OCI-LY1 (cell line): ENCODE measurements at regions not wholly inside any gene's neighbourhood (a gene's known extent, or its start where the extent isn't known, plus 50 kb on each side); places are given as distances from the start of the nearest gene placed in this dataset.

Source experiments
- H2AFZ ChIP-seq: fragments of 200-600 bp; sonication (generic), shearing (Covaris generic); 2 replicates; pipeline ENCODE4 v1.6.0; 2014; ENCODE audit warnings: antibody characterized with exemption, mild to moderate bottlenecking, low read length
- H3F3A ChIP-seq: fragments of 200-600 bp; sonication (generic), shearing (Covaris generic); 2 replicates; pipeline ENCODE4 v1.6.0; 2014; ENCODE audit warnings: mild to moderate bottlenecking, antibody characterized with exemption, low read length, moderate library complexity; ENCODE audit not compliant: insufficient read depth
- H3K27ac ChIP-seq: fragments of 200-600 bp; sonication (generic); 2 replicates; pipeline ENCODE4 v1.5.1; 2014; ENCODE audit warnings: low read length, mixed run types, mild to moderate bottlenecking, low read depth; ENCODE audit not compliant: poor library complexity, severe bottlenecking
- H3K27me3 ChIP-seq: fragments of 200-600 bp; sonication (generic); 2 replicates; pipeline ENCODE4 v1.6.0; 2014; ENCODE audit warnings: antibody characterized with exemption, mild to moderate bottlenecking, low read length, moderate library complexity; ENCODE audit not compliant: insufficient read depth
- H3K36me3 ChIP-seq: fragments of 200-600 bp; sonication (generic); 2 replicates; pipeline ENCODE4 v1.6.1; 2014; ENCODE audit warnings: mild to moderate bottlenecking, antibody characterized with exemption, low read length, moderate library complexity, mixed read lengths; ENCODE audit not compliant: insufficient read depth
- H3K4me1 ChIP-seq: fragments of 200-600 bp; sonication (generic); 2 replicates; pipeline ENCODE4 v1.5.1; 2014; ENCODE audit warnings: mild to moderate bottlenecking, low read length, moderate library complexity; ENCODE audit not compliant: insufficient read depth, severe bottlenecking
- H3K4me2 ChIP-seq: fragments of 200-600 bp; sonication (generic), shearing (Covaris generic); 2 replicates; pipeline ENCODE4 v1.6.1; 2014; ENCODE audit warnings: low read length
- H3K4me3 ChIP-seq: fragments of 200-600 bp; sonication (generic); 2 replicates; pipeline ENCODE4 v1.5.1; 2014; ENCODE audit warnings: low read length, low read depth, mild to moderate bottlenecking, mixed read lengths; ENCODE audit not compliant: poor library complexity, severe bottlenecking
- H3K79me2 ChIP-seq: fragments of 200-600 bp; shearing (Covaris generic); 2 replicates; pipeline ENCODE4 v1.6.1; 2016; ENCODE audit warnings: mixed run types, low read length, mixed read lengths; ENCODE audit not compliant: insufficient read depth
- H3K9ac ChIP-seq: fragments of 200-600 bp; sonication (generic), shearing (Covaris generic); 2 replicates; pipeline ENCODE4 v1.6.1; 2014; ENCODE audit warnings: mild to moderate bottlenecking, low read length, mixed read lengths
- H3K9me2 ChIP-seq: fragments of 200-600 bp; sonication (generic), shearing (Covaris generic); 2 replicates; pipeline ENCODE4 v1.6.1; 2014; ENCODE audit warnings: low read depth, mild to moderate bottlenecking, low read length, mixed read lengths
- H3K9me3 ChIP-seq: fragments of 200-600 bp; shearing (Covaris generic); 2 replicates; pipeline ENCODE4 v1.6.1; 2014; ENCODE audit warnings: low read length, mixed read lengths
- H4K20me1 ChIP-seq: fragments of 200-600 bp; sonication (generic), shearing (Covaris generic); 2 replicates; pipeline ENCODE4 v1.6.0; 2016; ENCODE audit warnings: mild to moderate bottlenecking, low read length; ENCODE audit not compliant: insufficient read depth
- EZH2 ChIP-seq: fragments of 200-600 bp; sonication (generic), shearing (Covaris generic); IDR thresholded peaks from 2 replicates; pipeline ENCODE4 v1.8.0; 2017; ENCODE audit warnings: borderline replicate concordance, mixed run types, mild to moderate bottlenecking, antibody characterized with exemption, low read length, moderate library complexity, mixed read lengths
- TF ChIP-seq, protein P1 (sequence below): fragments of 200-600 bp; sonication (generic), shearing (Covaris generic); IDR thresholded peaks from 2 replicates; pipeline ENCODE4 v1.5.1; 2017; ENCODE audit warnings: mild to moderate bottlenecking, antibody characterized with exemption, low read length, moderate library complexity, mixed read lengths

DNA sequence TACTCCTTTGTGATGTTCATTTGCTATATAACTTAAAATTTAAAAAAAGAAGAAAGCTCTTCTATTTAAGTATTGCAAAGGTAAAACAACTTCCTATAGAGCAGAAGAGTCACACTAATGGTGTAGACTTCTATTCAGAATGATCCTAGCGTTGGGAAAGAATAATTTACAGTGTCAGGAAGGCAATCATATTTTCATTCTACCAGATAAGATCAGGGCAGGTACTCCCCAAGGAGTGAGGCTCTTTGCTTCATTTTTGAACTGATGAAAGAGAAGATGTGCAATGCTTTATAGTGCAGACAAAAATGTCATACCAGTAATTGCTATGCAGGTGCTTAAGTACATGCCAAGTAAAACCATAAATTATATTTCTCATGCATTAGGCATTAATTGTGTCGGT lies 1193.0 kb downstream of the PCDH9 start:
- Histone ChIP-seq H3K9me2 (no peaks in the 10 kb centered on the region), H3K4me2 (no peak overlapping the region), H3K4me3 (no peak overlapping the region), H3F3A (no peaks in the 10 kb centered on the region), H3K9ac (no peak overlapping the region), H3K27ac (no peak overlapping the region), H3K36me3 (no peaks in the 10 kb centered on the region), H3K9me3 (peaks cover 4% of the 10 kb centered on the region; the same call in 1 of the 2 replicates), H4K20me1 (no peaks in the 10 kb centered on the region), H3K4me1 (peaks cover 8% of the 10 kb centered on the region), H3K79me2 (no peaks in the 10 kb centered on the region), H2AFZ (peak overlapping the region; percentile 62; the same call in 1 of the 2 replicates), H3K27me3 (no peaks in the 10 kb centered on the region)
- TF ChIP-seq EZH2, result no peak
- TF ChIP-seq, protein P1, sequence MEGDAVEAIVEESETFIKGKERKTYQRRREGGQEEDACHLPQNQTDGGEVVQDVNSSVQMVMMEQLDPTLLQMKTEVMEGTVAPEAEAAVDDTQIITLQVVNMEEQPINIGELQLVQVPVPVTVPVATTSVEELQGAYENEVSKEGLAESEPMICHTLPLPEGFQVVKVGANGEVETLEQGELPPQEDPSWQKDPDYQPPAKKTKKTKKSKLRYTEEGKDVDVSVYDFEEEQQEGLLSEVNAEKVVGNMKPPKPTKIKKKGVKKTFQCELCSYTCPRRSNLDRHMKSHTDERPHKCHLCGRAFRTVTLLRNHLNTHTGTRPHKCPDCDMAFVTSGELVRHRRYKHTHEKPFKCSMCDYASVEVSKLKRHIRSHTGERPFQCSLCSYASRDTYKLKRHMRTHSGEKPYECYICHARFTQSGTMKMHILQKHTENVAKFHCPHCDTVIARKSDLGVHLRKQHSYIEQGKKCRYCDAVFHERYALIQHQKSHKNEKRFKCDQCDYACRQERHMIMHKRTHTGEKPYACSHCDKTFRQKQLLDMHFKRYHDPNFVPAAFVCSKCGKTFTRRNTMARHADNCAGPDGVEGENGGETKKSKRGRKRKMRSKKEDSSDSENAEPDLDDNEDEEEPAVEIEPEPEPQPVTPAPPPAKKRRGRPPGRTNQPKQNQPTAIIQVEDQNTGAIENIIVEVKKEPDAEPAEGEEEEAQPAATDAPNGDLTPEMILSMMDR, result no peak

DNA sequence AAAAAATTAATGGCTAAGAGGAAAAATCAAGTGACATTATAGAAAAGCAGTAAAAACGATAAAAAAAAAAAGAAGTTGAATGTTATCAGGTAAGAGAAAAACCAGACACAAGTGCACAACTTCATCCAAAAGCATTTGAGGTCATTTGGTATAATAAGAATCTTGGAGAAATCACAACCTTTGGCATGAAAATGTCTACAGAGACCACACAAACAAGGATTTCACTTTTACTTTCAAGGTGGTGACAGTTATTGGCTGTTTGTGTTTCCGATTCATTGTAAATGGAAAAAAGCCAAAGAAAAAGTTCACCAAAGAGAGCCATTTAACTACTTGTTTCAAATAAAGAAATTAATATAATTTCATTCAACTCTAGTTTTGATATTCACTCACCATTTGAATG lies 1193.5 kb downstream of the PCDH9 start:
- Histone ChIP-seq H3F3A (no peaks in the 10 kb centered on the region), H3K27me3 (no peaks in the 10 kb centered on the region), H3K36me3 (no peaks in the 10 kb centered on the region), H3K9ac (no peak overlapping the region), H3K4me3 (no peak overlapping the region), H3K4me1 (peaks cover 8% of the 10 kb centered on the region), H3K27ac (no peak overlapping the region), H4K20me1 (no peaks in the 10 kb centered on the region), H2AFZ (peak overlapping the region; percentile 62; the same call in 1 of the 2 replicates), H3K4me2 (no peak overlapping the region), H3K9me3 (0 out of 2 replicates have a peak, but pooled peaks cover 4% of the 10 kb centered on the region), H3K79me2 (no peaks in the 10 kb centered on the region), H3K9me2 (no peaks in the 10 kb centered on the region)
- TF ChIP-seq EZH2, result no peak
- TF ChIP-seq, protein P1, result no peak

DNA sequence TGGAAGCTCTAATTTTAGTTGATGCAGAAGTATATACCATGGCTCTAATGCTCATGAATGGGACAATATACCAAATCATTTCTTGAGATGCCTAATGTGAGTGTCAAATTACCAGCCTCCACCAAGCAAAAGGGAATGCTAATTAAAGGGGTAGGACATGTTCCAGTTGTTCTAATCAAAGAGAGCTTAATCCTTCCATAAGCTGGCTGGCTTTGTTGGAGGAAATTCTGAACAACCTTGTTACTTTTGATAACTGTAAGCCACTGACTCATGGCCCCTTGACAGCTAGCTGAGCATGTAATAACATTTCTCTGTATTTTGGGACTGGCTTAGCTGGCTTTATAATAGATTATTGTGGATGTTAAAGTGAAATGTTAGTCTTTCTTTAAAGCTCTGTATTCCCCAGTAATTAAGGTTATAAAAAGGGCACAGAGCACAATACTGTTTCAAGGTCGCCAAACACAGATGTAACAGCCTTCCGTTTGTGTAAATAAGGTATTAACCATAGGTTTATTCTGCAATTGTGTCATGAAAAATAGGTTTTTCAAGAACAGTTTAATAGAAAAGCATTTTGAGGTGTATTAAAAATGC lies 1194.0 kb downstream of the PCDH9 start:
- Histone ChIP-seq H3K9me3 (no peaks in the 10 kb centered on the region), H3K9ac (no peak overlapping the region)

More for the DNA sequence above, 1194.0 kb downstream of the PCDH9 start:
- H3K27me3 ChIP-seq, result no peaks in the 10 kb centered on the region
- no peaks in the 10 kb centered on the region for H3K9me2 ChIP-seq
- no peak overlapping the region for H3K27ac ChIP-seq
- no peak overlapping the region for H3K4me3 ChIP-seq
- H3K4me1 ChIP-seq, result peaks cover 8% of the 10 kb centered on the region
- no peaks in the 10 kb centered on the region for H4K20me1 ChIP-seq
- H3F3A ChIP-seq, result no peaks in the 10 kb centered on the region
- H3K36me3 ChIP-seq, result no peaks in the 10 kb centered on the region
- peak overlapping the region; percentile 62 for H2AFZ ChIP-seq
- no peaks in the 10 kb centered on the region for H3K79me2 ChIP-seq
- no peak overlapping the region for H3K4me2 ChIP-seq
- no peak for TF ChIP-seq EZH2
- TF ChIP-seq, protein P1, result no peak
